Stimulated activated naive CD8-positive, alpha-beta T cell treated with anti-CD3 and anti-CD28 coated beads, Interleukin-15, Interleukin-2, amounts not matched to agents 100 ng/mL and 50 ng/mL, for 24 hours (primary cell): ENCODE measurements at regions not wholly inside any gene's neighbourhood (a gene's known extent, or its start where the extent isn't known, plus 50 kb on each side); places are given as distances from the start of the nearest gene placed in this dataset.
"Not testable (repeated sequence)": the region's sequence is repeated elsewhere in the genome, so short reads cannot be mapped to it uniquely, and the experiment has no call there.

ENCODE experiments used
- H3K27ac Mint-ChIP-seq: one replicate; pipeline ENCODE4 v1.8.0; 2021; ENCODE audit warnings: mild to moderate bottlenecking, mixed read lengths
- H3K27me3 Mint-ChIP-seq: one replicate; pipeline ENCODE4 v1.8.0; 2021; ENCODE audit warnings: mixed read lengths
- H3K36me3 Mint-ChIP-seq: one replicate; pipeline ENCODE4 v1.8.0; 2021; ENCODE audit warnings: low read depth, mixed read lengths
- H3K4me1 Mint-ChIP-seq: one replicate; pipeline ENCODE4 v1.8.0; 2021; ENCODE audit warnings: low read depth, mixed read lengths
- H3K4me3 Mint-ChIP-seq: one replicate; pipeline ENCODE4 v1.8.0; 2021; ENCODE audit warnings: mild to moderate bottlenecking, mixed read lengths
- H3K9me3 Mint-ChIP-seq: one replicate; pipeline ENCODE4 v1.8.0; 2021; ENCODE audit warnings: mixed read lengths

DNA sequence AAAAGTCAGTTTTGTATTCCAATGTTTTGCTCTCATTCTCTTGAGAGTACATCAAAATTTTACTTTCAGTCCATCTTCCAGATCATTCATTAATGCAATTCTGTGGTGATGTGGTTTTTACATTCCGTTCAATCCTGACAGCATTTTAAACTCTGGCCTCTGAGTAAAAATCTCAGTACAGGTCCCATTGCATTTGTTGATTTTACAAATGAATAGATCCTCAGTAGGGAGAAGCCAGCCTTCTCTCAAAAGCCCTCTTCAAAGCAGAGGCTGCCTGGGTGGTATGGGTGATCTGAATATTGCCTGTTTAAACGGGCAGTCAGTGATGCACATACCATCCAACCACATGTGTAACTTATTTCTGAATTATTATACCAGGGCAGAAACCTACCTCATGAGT, 72.5 kb upstream of the TSC22D2 start:
- Mint-ChIP-seq H3K27me3 (peaks cover 26% of the 10 kb centered on the region), H3K4me1 (peaks cover 6% of the 10 kb centered on the region), H3K27ac (no peak overlapping the region), H3K36me3 (no peaks in the 10 kb centered on the region), H3K9me3 (no peaks in the 10 kb centered on the region), H3K4me3 (no peak overlapping the region)

DNA sequence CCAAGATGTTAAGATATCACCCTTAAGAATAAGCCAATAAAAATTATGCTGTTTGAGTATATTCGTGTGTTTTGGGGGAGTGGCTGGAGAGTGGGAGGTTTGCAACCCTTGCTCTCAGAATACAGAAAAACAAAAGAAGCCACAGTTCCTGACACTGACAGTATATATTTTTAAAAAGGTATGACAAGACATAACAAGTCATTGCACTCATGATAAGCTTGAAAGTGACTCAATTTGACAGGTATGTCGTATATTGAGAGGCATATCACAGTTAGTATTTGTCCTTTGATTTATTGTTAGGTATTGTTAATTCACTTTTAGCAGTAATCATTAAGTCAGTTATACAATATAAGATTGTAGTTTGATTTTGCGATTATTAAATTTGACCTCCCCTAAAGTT, 73.1 kb upstream of the TSC22D2 start:
- Mint-ChIP-seq H3K4me1 (peaks cover 8% of the 10 kb centered on the region), H3K4me3 (no peak overlapping the region), H3K27ac (no peak overlapping the region), H3K36me3 (no peaks in the 10 kb centered on the region), H3K27me3 (peaks cover 29% of the 10 kb centered on the region), H3K9me3 (no peaks in the 10 kb centered on the region)

DNA sequence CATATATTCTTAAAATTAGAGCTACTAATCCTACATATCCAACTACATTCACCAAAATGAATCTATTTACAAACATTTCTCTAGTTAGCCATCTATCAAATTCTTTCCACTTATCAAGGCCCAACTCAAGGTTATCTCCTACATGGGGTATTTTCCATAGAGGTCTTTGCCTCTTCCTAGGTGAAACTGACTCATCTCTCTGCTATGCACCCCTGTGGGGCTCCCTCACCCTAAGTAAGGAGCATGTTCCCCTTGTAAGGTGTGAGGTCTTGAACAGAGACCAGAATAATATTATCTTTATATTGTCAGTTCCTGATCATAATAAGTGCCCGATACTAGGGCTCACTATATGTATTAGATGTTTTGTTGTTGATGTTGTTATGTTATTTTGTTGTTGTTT, 74.6 kb upstream of the TSC22D2 start:
- Mint-ChIP-seq H3K9me3 (no peaks in the 10 kb centered on the region), H3K27ac (no peak overlapping the region), H3K27me3 (peaks cover 28% of the 10 kb centered on the region), H3K36me3 (no peaks in the 10 kb centered on the region), H3K4me3 (no peak overlapping the region), H3K4me1 (peaks cover 13% of the 10 kb centered on the region)

DNA sequence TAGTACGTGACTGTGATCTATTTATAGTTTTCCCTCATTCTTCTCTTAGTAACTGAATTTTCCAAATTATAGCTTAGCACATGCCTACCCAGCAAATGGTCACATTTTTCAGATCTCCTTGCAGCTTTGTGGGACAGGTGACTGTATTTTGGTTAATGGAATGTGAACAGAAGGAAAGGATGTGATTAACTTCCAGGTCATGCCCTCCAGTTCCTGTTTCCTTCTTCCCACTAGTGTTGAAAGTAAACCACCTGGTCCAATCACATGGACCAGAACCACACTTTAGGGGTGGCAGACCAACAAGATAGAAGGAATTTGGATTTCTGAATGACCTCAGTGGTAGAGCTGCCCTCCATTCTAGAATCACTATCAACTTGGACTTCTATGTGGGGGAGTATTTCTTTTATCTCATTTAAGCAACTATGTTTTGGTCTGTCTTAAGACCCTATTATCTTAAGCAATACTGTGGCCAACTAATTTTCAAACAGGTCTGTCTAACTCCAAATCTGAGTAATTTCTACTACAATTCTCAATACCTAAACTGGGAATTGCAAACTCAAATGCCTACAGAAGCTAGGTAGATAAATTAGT, 76.0 kb upstream of the TSC22D2 start:
- H3K4me1 Mint-ChIP-seq, result peaks cover 13% of the 10 kb centered on the region
- peaks cover 34% of the 10 kb centered on the region for H3K27me3 Mint-ChIP-seq
- H3K4me3 Mint-ChIP-seq, result no peak overlapping the region
- H3K9me3 Mint-ChIP-seq, result no peaks in the 10 kb centered on the region
- no peak overlapping the region for H3K27ac Mint-ChIP-seq
- H3K36me3 Mint-ChIP-seq, result no peaks in the 10 kb centered on the region

DNA sequence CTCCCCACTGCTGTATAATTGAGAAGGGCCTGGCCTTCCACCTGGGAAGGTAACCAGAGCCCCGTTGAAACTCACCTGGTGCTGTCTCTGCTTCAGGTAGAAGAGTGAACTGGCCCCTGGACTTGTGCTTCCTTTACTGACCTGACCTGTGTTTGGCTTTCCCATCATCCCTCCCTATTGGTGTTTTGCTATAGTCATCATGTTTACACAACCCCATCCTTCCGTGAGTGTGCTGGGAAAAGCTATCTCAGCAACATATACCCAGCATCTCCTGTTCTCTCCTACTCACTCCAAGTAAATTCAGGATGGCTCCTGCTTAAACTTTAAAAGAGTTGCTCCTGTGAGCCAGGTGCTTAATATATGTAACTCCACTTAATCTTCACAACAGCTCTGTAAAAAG, 77.2 kb upstream of the TSC22D2 start:
- Mint-ChIP-seq H3K9me3 (no peaks in the 10 kb centered on the region), H3K4me1 (peaks cover 13% of the 10 kb centered on the region), H3K27me3 (peaks cover 33% of the 10 kb centered on the region), H3K4me3 (no peak overlapping the region), H3K36me3 (no peaks in the 10 kb centered on the region), H3K27ac (no peak overlapping the region)

DNA sequence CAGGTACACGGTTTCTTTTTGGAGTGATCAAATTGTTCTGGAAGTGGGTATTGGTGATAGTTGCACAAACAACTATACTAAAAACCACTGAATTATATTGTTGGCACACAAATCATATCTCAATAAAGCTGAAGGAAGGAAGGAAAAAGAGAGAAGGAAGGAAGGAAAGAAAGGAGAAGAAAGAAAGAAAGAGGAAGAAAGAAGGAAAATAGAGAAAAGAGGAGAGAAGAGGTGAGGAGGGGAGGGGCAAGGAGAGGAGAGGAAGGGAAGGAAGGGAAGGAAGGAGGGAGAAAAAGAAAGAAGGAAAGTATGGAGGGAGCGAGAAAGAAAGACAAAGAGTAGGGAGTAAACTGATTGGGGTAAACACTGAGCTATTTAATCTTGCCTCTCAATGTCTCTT, 77.9 kb upstream of the TSC22D2 start:
- H3K4me1 Mint-ChIP-seq, result peaks cover 15% of the 10 kb centered on the region
- peaks cover 33% of the 10 kb centered on the region for H3K27me3 Mint-ChIP-seq

GRCh38 chr3:150329408-150329807, 78.7 kb upstream of the TSC22D2 start:
- H3K9me3 Mint-ChIP-seq, result no peaks in the 10 kb centered on the region

More for the DNA sequence above, 77.9 kb upstream of the TSC22D2 start:
- no peak overlapping the region for H3K4me3 Mint-ChIP-seq
- H3K36me3 Mint-ChIP-seq, result no peaks in the 10 kb centered on the region
- no peaks in the 10 kb centered on the region for H3K9me3 Mint-ChIP-seq
- no peak overlapping the region for H3K27ac Mint-ChIP-seq

GRCh38 chr3:150328654-150329040, 79.5 kb upstream of the TSC22D2 start:
- Mint-ChIP-seq H3K9me3 (no peaks in the 10 kb centered on the region), H3K4me1 (peaks cover 15% of the 10 kb centered on the region), H3K36me3 (no peaks in the 10 kb centered on the region), H3K27me3 (peaks cover 35% of the 10 kb centered on the region), H3K27ac (no peak overlapping the region), H3K4me3 (no peak overlapping the region)

More at GRCh38 chr3:150329408-150329807, 78.7 kb upstream of the TSC22D2 start:
- Mint-ChIP-seq H3K4me1 (peaks cover 17% of the 10 kb centered on the region), H3K27ac (no peak overlapping the region), H3K36me3 (no peaks in the 10 kb centered on the region), H3K4me3 (no peak overlapping the region), H3K27me3 (peaks cover 34% of the 10 kb centered on the region)

DNA sequence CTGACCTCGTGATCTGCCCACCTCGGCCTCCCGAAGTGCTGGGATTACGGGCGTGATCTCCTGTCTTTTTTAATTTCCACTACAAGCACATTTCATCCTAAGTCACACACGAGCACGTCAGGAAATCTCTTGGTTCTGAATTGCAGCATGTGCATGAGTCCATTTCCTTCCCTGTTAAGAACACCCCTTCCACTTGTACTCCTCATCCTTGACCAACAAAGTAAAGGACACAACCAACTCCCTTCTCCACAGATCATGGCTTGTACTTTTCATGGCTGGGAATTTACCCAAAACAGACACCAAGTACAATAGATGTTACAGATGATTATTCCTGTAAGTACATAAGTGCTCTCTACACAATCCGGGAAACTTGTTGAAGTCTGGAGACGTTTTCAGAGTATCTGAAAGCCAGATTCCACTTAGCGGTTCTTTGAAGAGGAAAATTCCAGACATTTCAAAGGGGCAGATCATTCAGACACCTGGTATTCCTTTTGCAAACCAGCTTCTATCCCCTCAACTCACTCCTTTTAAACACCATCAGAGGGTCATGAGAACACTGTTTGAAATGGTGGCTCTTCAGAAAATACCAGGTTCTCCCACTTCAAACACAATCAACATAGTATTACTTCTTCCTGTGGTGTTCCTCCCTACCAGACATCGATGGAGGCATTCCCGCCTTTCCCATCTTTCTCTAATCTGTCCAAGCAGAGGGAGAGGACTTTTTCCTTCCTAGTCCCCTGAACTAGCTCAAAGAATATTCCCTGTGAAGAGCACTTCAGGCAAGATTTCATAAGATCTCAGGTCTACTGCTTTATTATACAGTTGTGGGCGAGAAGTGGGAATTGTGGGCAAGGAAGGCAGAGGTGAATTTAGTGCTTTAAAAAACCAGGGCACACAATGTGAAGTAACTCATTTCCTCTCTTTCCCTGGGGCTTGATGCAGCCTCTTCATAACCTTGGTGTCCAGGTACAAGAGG, 80.1 kb upstream of the TSC22D2 start:
- no peaks in the 10 kb centered on the region for H3K9me3 Mint-ChIP-seq
- peaks cover 38% of the 10 kb centered on the region for H3K27me3 Mint-ChIP-seq
- peaks cover 11% of the 10 kb centered on the region for H3K4me1 Mint-ChIP-seq
- H3K36me3 Mint-ChIP-seq, result no peaks in the 10 kb centered on the region
- no peak overlapping the region for H3K27ac Mint-ChIP-seq
- H3K4me3 Mint-ChIP-seq, result no peak overlapping the region

GRCh38 chr3:150324788-150325187, 83.3 kb upstream of the TSC22D2 start:
- no peaks in the 10 kb centered on the region for H3K36me3 Mint-ChIP-seq
- peaks cover 35% of the 10 kb centered on the region for H3K27me3 Mint-ChIP-seq
- peaks cover 8% of the 10 kb centered on the region for H3K4me1 Mint-ChIP-seq
- H3K4me3 Mint-ChIP-seq, result no peak overlapping the region
- no peak overlapping the region for H3K27ac Mint-ChIP-seq
- no peaks in the 10 kb centered on the region for H3K9me3 Mint-ChIP-seq

GRCh38 chr3:150324245-150324644, 83.9 kb upstream of the TSC22D2 start:
- Mint-ChIP-seq H3K36me3 (no peaks in the 10 kb centered on the region), H3K27me3 (peaks cover 35% of the 10 kb centered on the region), H3K9me3 (no peaks in the 10 kb centered on the region), H3K27ac (no peak overlapping the region), H3K4me3 (no peak overlapping the region), H3K4me1 (peaks cover 4% of the 10 kb centered on the region)

DNA sequence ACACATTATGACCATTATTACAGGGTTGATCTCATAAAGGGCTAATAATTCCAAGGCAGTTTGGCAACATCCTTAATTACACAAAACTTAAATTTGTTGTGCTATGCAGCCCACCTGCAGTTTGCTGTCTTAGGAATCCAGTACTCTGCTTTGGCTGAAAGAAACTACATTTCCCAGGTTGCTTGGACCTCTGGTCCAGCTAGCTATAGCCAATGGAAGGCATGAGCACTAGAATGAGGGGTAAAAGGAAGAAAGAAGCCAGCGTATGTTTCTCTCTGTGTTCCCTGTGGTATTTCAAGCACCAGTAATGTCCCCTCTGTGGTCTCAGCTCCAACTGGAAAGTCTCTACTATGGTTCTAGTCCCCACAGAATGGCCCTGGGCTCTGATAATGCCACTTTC, 84.3 kb upstream of the TSC22D2 start:
- H3K27ac Mint-ChIP-seq, result no peak overlapping the region
- no peak overlapping the region for H3K4me3 Mint-ChIP-seq
- no peaks in the 10 kb centered on the region for H3K9me3 Mint-ChIP-seq
- H3K4me1 Mint-ChIP-seq, result peaks cover 4% of the 10 kb centered on the region
- H3K27me3 Mint-ChIP-seq, result peaks cover 32% of the 10 kb centered on the region
- H3K36me3 Mint-ChIP-seq, result no peaks in the 10 kb centered on the region

- not testable (repeated sequence) for H3K4me3 Mint-ChIP-seq, H3K9me3 Mint-ChIP-seq, H3K4me1 Mint-ChIP-seq, H3K36me3 Mint-ChIP-seq, H3K27ac Mint-ChIP-seq
- peaks cover 28% of the 10 kb centered on the region for H3K27me3 Mint-ChIP-seq
These were observed 85.0 kb upstream of the TSC22D2 start for GRCh38 chr3:150323091-150323490.

DNA sequence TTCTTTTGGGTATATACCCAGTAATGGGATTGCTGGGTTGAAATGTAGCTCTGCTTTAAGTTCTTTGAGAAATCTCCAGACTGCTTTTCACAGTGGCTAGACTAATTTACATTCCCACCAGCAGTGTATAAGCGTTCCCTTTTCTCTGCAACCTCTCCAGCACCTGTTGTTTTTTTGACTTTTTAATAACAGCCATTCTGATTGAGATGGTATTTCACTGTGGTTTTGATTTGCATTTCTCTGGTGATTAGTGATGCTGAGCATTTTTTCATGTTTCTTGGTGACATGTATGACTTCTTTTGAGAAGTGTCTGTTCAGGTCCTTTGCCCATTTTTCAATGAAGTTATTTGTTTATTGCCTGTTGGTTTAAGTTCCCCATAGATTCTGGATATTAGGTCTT, 87.1 kb upstream of the TSC22D2 start:
- H3K4me1 Mint-ChIP-seq, H3K36me3 Mint-ChIP-seq, H3K4me3 Mint-ChIP-seq, H3K27ac Mint-ChIP-seq, H3K9me3 Mint-ChIP-seq: not testable (repeated sequence)
- peaks cover 23% of the 10 kb centered on the region for H3K27me3 Mint-ChIP-seq

DNA sequence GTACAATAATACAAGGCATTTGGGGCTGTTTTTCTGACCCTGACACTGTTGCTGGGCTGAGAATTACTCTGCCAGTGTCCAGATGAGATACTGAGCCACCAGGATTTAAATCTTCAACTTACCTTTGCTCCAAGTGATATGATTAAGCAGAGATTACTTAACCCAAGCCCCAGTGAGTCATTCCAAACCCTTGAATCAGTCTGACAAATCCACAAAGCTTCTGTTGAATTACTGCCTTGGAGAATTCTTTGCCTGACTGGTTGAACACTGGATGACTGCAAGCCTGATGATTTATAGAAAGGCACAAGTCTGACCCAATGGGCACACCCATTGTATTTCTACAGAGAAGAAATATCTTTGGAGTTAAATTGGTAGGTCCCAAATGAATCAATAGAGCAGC, 88.2 kb upstream of the TSC22D2 start:
- H3K9me3 Mint-ChIP-seq, result no peaks in the 10 kb centered on the region
- H3K36me3 Mint-ChIP-seq, result no peaks in the 10 kb centered on the region
- no peak overlapping the region for H3K27ac Mint-ChIP-seq
- H3K27me3 Mint-ChIP-seq, result peaks cover 22% of the 10 kb centered on the region
- no peak overlapping the region for H3K4me3 Mint-ChIP-seq
- H3K4me1 Mint-ChIP-seq, result no peaks in the 10 kb centered on the region
